ENCODE measurements at regions not wholly inside any gene's neighbourhood (a gene's known extent, or its start where the extent isn't known, plus 50 kb on each side); places are given as distances from the start of the nearest gene placed in this dataset.

DNA sequence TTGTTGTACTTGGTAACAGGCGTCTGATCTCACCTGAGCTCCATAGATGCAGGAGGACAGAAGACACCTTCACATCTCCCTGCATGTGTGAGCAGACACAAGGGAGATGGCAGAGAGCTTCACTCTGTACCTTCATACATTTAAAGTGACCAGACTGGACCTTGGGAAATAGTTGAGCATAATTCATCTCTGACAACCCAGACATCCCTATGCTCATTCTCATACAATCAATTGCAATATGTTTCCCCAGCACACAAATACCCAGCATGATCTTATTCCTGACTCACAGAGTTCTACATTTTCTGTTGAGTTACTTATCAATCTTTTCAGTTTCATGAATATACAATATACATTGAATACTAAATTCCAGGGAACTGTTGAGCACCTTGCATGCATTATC is 488.2 kb upstream of the API5 start:
- Mint-ChIP-seq H3K27me3 (ENCODE audit: low read depth, poor library complexity) (peaks cover 4% of the 10 kb centered on the region), H3K4me3 (no peak overlapping the region), H3K9me3 (no peaks in the 10 kb centered on the region), H3K36me3 (ENCODE audit: low read depth) (no peaks in the 10 kb centered on the region), H3K4me1 (no peaks in the 10 kb centered on the region), H3K27ac (no peak overlapping the region)
- no peak for DNase-seq
- TF ChIP-seq, protein P1, sequence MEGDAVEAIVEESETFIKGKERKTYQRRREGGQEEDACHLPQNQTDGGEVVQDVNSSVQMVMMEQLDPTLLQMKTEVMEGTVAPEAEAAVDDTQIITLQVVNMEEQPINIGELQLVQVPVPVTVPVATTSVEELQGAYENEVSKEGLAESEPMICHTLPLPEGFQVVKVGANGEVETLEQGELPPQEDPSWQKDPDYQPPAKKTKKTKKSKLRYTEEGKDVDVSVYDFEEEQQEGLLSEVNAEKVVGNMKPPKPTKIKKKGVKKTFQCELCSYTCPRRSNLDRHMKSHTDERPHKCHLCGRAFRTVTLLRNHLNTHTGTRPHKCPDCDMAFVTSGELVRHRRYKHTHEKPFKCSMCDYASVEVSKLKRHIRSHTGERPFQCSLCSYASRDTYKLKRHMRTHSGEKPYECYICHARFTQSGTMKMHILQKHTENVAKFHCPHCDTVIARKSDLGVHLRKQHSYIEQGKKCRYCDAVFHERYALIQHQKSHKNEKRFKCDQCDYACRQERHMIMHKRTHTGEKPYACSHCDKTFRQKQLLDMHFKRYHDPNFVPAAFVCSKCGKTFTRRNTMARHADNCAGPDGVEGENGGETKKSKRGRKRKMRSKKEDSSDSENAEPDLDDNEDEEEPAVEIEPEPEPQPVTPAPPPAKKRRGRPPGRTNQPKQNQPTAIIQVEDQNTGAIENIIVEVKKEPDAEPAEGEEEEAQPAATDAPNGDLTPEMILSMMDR (IDR thresholded peaks at IDR 0.05): no peak

DNA sequence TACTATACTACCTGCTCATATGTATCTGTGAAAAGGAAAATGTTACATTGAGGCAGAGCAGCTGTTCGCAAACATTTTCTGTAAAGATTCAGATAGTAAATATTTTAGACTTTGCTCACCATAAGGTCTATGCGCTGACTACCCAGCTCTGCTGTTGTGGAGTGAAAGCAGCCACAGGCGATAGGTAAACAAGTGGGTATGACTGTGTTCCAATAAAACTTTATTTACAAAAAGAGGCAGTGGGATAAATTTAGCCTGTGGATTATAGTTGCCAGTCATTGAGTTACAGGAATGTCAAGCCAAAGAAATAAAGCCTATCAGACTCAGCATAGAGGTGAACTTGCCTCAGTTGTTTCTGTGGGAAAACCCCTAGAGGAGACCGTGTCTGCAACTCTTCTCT is 487.7 kb upstream of the API5 start:
- H3K9me3 Mint-ChIP-seq: no peaks in the 10 kb centered on the region
- H3K27ac Mint-ChIP-seq: no peak overlapping the region
- no peaks in the 10 kb centered on the region for H3K36me3 Mint-ChIP-seq (ENCODE audit: low read depth)
- DNase-seq: no peak
- H3K27me3 Mint-ChIP-seq (ENCODE audit: low read depth, poor library complexity): peaks cover 8% of the 10 kb centered on the region
- H3K4me3 Mint-ChIP-seq: no peak overlapping the region
- H3K4me1 Mint-ChIP-seq: no peaks in the 10 kb centered on the region
- TF ChIP-seq, protein P1 (IDR thresholded peaks at IDR 0.05): no peak

DNA sequence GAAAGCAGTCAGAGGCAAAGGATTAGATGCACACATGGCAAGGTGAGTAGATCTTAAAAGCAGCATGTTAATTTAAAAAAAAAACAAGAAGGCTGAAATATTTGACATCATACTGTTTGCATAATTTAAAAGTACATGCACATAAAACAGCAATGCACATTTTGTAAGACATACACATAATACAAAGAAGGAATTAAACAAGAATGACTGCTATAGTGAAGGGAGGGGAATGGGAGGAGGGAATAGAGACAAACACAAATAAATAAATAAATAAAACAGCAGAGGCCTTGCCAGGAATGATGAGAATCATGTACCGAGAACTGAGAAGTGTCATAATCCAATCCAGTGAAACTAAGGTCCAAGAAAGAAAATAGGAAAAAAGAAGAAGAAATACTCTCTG is 486.2 kb upstream of the API5 start:
- H3K9me3 Mint-ChIP-seq: no peaks in the 10 kb centered on the region
- H3K36me3 Mint-ChIP-seq (ENCODE audit: low read depth): no peaks in the 10 kb centered on the region
- no peaks in the 10 kb centered on the region for H3K4me1 Mint-ChIP-seq
- H3K27me3 Mint-ChIP-seq (ENCODE audit: low read depth, poor library complexity): peaks cover 12% of the 10 kb centered on the region
- H3K27ac Mint-ChIP-seq: no peak overlapping the region
- H3K4me3 Mint-ChIP-seq: no peak overlapping the region
- TF ChIP-seq, protein P1 (IDR thresholded peaks at IDR 0.05): no peak
- DNase-seq: no peak

DNA sequence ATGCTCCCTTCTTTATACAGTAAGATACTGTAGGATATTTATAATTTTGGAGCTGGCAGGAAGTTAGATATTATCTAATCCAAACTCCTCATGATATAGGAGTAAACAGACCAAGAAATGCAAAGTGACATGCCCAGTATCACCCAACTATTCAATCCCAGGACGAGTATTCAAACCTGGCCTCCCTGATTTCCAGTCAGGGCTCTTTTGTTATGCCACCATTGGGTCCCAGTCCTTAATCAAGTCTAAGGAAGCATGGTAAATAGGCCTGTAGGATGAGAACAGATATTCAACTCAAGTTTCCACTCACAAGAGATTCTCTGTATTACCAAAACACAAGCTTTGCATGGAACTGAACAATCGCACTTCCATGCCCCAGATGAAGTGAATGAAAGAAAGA is 484.0 kb upstream of the API5 start:
- H3K27ac Mint-ChIP-seq: no peak overlapping the region
- H3K36me3 Mint-ChIP-seq (ENCODE audit: low read depth): no peaks in the 10 kb centered on the region
- peaks cover 5% of the 10 kb centered on the region for H3K4me1 Mint-ChIP-seq
- DNase-seq: no peak
- no peaks in the 10 kb centered on the region for H3K9me3 Mint-ChIP-seq
- peaks cover 12% of the 10 kb centered on the region for H3K27me3 Mint-ChIP-seq (ENCODE audit: low read depth, poor library complexity)
- H3K4me3 Mint-ChIP-seq: no peak overlapping the region
- TF ChIP-seq, protein P1 (IDR thresholded peaks at IDR 0.05): no peak

DNA sequence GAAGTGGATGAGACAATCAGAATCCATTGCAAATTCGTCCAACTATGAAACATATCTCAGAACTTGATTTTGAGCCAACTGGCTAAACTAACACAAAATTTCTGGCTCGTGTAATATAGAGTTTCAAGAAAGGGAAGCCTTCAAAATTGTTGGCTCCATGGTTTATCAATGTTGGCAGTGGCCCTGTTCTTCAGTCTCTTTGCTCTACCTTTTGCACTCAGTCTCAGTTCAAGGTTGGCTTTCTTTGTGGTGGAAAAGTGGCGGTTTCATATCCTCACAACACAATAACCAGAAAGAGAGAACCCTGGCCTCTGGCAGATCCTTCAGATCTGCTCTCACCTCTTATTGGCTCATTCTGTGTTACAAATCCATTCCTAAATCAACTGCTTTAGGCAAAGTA is 473.8 kb upstream of the API5 start:
- H3K27me3 Mint-ChIP-seq (ENCODE audit: low read depth, poor library complexity): peaks cover 7% of the 10 kb centered on the region
- no peak overlapping the region for H3K27ac Mint-ChIP-seq
- DNase-seq: no peak
- H3K36me3 Mint-ChIP-seq (ENCODE audit: low read depth): no peaks in the 10 kb centered on the region
- H3K4me1 Mint-ChIP-seq: peaks cover 31% of the 10 kb centered on the region
- TF ChIP-seq, protein P1 (IDR thresholded peaks at IDR 0.05): no peak
- no peak overlapping the region for H3K4me3 Mint-ChIP-seq
- H3K9me3 Mint-ChIP-seq: peaks cover 7% of the 10 kb centered on the region

DNA sequence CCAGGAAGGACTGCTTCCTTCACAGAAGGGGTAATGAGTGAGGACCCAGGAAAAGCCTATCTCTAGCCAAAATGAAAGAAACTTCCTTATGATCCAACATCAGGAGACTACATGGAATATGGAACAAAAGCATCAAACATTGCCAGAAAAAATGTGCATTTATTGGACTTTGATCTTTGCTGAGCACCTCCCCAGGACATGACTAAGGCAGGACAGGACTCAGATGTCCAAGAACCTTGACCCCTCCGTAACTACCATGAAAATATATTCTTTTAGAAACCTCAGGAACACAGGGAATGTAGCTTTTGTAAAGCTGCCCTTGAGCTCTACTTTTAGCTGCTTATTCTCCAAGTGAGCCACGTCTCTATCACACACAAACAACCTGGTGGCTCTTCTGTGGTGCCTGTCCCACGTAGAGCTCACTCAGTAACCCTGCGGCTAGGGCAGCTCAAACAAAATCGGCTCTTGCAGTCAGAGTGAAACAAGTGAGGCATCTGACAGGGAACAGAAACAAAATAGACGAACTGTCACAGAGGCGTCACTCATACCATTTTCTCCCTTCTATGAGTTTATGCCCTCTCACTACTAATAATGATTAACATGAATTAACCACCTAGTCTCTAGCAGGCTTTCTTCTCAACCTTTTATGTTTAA is 471.5 kb upstream of the API5 start:
- Mint-ChIP-seq H3K27ac (no peak overlapping the region), H3K27me3 (ENCODE audit: low read depth, poor library complexity) (peaks cover 4% of the 10 kb centered on the region), H3K36me3 (ENCODE audit: low read depth) (no peaks in the 10 kb centered on the region), H3K4me1 (peaks cover 32% of the 10 kb centered on the region), H3K4me3 (no peak overlapping the region), H3K9me3 (peaks cover 7% of the 10 kb centered on the region)
- TF ChIP-seq, protein P1 (IDR thresholded peaks at IDR 0.05): no peak
- DNase-seq: no peak
